OCI-LY1 (cell line): ENCODE measurements at regions not wholly inside any gene's neighbourhood (a gene's known extent, or its start where the extent isn't known, plus 50 kb on each side); places are given as distances from the start of the nearest gene placed in this dataset.

Experiments used
- EZH2 ChIP-seq: fragments of 200-600 bp; sonication (generic), shearing (Covaris generic); IDR thresholded peaks from 2 replicates; pipeline ENCODE4 v1.8.0; 2017; ENCODE audit warnings: borderline replicate concordance, mixed run types, mild to moderate bottlenecking, antibody characterized with exemption, low read length, moderate library complexity, mixed read lengths
- TF ChIP-seq, protein P1 (sequence below): fragments of 200-600 bp; sonication (generic), shearing (Covaris generic); IDR thresholded peaks from 2 replicates; pipeline ENCODE4 v1.5.1; 2017; ENCODE audit warnings: mild to moderate bottlenecking, antibody characterized with exemption, low read length, moderate library complexity, mixed read lengths

DNA sequence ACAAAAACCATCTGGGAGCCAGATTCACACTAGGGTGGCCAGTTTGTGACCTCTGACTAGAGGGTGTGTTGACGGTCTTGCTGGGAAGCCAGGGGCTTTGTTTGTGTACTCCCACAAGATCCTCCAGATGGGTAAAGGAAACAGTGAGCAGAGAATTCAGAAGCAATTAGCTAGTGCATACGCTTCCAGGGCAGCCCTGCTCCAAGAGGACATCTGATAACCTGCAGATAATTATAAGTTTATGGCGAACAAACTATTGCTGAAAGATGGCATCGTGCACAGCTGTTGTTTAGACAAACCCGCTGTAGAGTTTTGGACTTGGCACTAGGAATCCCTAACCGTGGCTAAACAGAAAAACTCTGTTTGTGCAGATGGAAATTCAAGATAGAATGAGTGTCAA, 326.4 kb downstream of the TGFB2 start:
- TF ChIP-seq, protein P1, sequence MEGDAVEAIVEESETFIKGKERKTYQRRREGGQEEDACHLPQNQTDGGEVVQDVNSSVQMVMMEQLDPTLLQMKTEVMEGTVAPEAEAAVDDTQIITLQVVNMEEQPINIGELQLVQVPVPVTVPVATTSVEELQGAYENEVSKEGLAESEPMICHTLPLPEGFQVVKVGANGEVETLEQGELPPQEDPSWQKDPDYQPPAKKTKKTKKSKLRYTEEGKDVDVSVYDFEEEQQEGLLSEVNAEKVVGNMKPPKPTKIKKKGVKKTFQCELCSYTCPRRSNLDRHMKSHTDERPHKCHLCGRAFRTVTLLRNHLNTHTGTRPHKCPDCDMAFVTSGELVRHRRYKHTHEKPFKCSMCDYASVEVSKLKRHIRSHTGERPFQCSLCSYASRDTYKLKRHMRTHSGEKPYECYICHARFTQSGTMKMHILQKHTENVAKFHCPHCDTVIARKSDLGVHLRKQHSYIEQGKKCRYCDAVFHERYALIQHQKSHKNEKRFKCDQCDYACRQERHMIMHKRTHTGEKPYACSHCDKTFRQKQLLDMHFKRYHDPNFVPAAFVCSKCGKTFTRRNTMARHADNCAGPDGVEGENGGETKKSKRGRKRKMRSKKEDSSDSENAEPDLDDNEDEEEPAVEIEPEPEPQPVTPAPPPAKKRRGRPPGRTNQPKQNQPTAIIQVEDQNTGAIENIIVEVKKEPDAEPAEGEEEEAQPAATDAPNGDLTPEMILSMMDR, result no peak
- TF ChIP-seq EZH2, result no peak
